ENCODE measurements at regions not wholly inside any gene's neighbourhood (a gene's known extent, or its start where the extent isn't known, plus 50 kb on each side); places are given as distances from the start of the nearest gene placed in this dataset.

- Histone ChIP-seq H3K18ac (ENCODE audit: extremely low read depth, low read length) (no peak overlapping the region), H3K9me3 (ENCODE audit: insufficient read depth in 2 of 2, low read depth in 1 of 2, low read length in 1 of 2) (no peaks in the 10 kb centered on the region), H4K20me1 (replicated peaks in 1 of 2; ENCODE audit: control insufficient read depth in 1 of 2, insufficient read depth in 2 of 2, low read length in 2 of 2) (no peaks in the 10 kb centered on the region), H3K14ac (ENCODE audit: insufficient read length) (no peak overlapping the region), H2BK15ac (ENCODE audit: low read length) (no peak overlapping the region), H3K23me2 (ENCODE audit: low read depth, low read length) (no peaks in the 10 kb centered on the region), H3K4ac (replicated peaks; ENCODE audit: insufficient read length, low read depth, low read length) (no peak overlapping the region), H4K91ac (replicated peaks; ENCODE audit: insufficient read length, low read length) (no peak overlapping the region), H2BK12ac (ENCODE audit: low read depth, low read length) (no peak overlapping the region), H3K4me1 (replicated peaks in 1 of 4; ENCODE audit: control insufficient read depth in 3 of 4, insufficient read depth in 4 of 4, low read length in 3 of 4) (no peaks in the 10 kb centered on the region), H3K79me1 (ENCODE audit: low read depth, low read length) (no peaks in the 10 kb centered on the region), H2BK120ac (replicated peaks; ENCODE audit: low read depth, low read length) (no peak overlapping the region), H3K36me3 (ENCODE audit: control insufficient read depth in 2 of 4, insufficient read depth in 4 of 4, low read length in 3 of 4) (no peaks in the 10 kb centered on the region), H2BK5ac (ENCODE audit: low read depth, low read length) (no peak overlapping the region), H4K8ac (ENCODE audit: extremely low read depth, insufficient read depth, low read length) (no peak overlapping the region), H3K4me2 (ENCODE audit: insufficient read depth in 1 of 2, low read depth in 2 of 2, low read length in 2 of 2) (no peak overlapping the region), H2AFZ (ENCODE audit: low read length) (no peak overlapping the region), H3K4me3 (ENCODE audit: extremely low read depth in 1 of 4, insufficient read depth in 2 of 4, low read depth in 3 of 4, low read length in 4 of 4) (no peak overlapping the region), H2AK5ac (ENCODE audit: low read depth, low read length) (no peak overlapping the region), H3K56ac (replicated peaks; ENCODE audit: insufficient read length, low read depth, low read length) (no peak overlapping the region), H3K79me2 (ENCODE audit: control insufficient read depth in 1 of 2, insufficient read depth in 2 of 2, low read length in 2 of 2) (no peaks in the 10 kb centered on the region), H3K27ac (ENCODE audit: low read depth, low read length) (no peak overlapping the region), H3K27me3 (replicated peaks in 1 of 4; ENCODE audit: control insufficient read depth in 3 of 4, extremely low read depth in 1 of 4, insufficient read depth in 3 of 4, low read length in 3 of 4) (no peaks in the 10 kb centered on the region), H2BK20ac (ENCODE audit: low read length) (no peak overlapping the region), H4K5ac (ENCODE audit: insufficient read length, low read depth, low read length) (no peak overlapping the region), H3K9ac (replicated peaks in 1 of 4; ENCODE audit: extremely low read depth in 1 of 4, low read depth in 3 of 4, low read length in 3 of 4) (no peak overlapping the region), H3K23ac (ENCODE audit: insufficient read length) (no peak overlapping the region)
- CTCF ChIA-PET (ENCODE audit: partially characterized antibody) = interaction anchor here (0.6 kb wide), 1 partner anchor 30 kb away, joined by 4 read pairs; no protein-coding TSS in a partner anchor
- FAIRE-seq (no peak), DNase-seq (ENCODE audit: low read depth in 1 of 2, low spot score in 2 of 2) (no peak)
- WGBS, 2 experiments (ENCODE audit: extremely low coverage in 1 of 2, insufficient coverage in 1 of 2, insufficient read length in 1 of 2, insufficient replicate concordance in 2 of 2, low coverage in 1 of 2, low lambda C conversion rate in 2 of 2, missing lambda C conversion rate in 1 of 2) = 95% methylated on average over 2 of the region's 2 CpGs; no CpG with 5 or more reads in 1 of the 2 experiments
- POLR2A ChIA-PET (ENCODE audit: partially characterized antibody) = no interaction called here
- no peak for TF ChIP-seq GTF2F1 (IDR thresholded peaks at IDR 0.05; ENCODE audit: borderline replicate concordance, low read depth, low read length)
- TF ChIP-seq RNF2 (IDR thresholded peaks at IDR 0.05; ENCODE audit: borderline replicate concordance, low read depth, low read length, missing control alignments, poor library complexity, severe bottlenecking) = no peak
- no peak for TF ChIP-seq CTBP2 (IDR thresholded peaks at IDR 0.05; ENCODE audit: borderline replicate concordance, insufficient read depth, insufficient read length, low read length)
- TF ChIP-seq FOSL1 (IDR thresholded peaks at IDR 0.05; ENCODE audit: insufficient read depth, low read depth, low read length) = no peak
These were observed 446.9 kb upstream of the GRIN3A start for GRCh38 chr9:102185371-102185770.

Data from H1 (cell line).